H1 (cell line): ENCODE measurements at regions not wholly inside any gene's neighbourhood (a gene's known extent, or its start where the extent isn't known, plus 50 kb on each side); places are given as distances from the start of the nearest gene placed in this dataset.

ENCODE experiments used
- GTF2F1 ChIP-seq: IDR thresholded peaks from 2 replicates; pipeline ENCODE4 v1.6.1; 2012; ENCODE audit warnings: low read depth, low read length, improper control_type of control experiment, borderline replicate concordance
- HDAC2 ChIP-seq, 2 experiments: fragments of 300-600 bp in 1 of 2; sonication (generic) in 1 of 2; IDR thresholded peaks; 2 replicates each; pipeline ENCODE4 v1.6.1; 2011 to 2012; ENCODE audit warnings: low read depth in 2 of 2, low read length in 2 of 2, mild to moderate bottlenecking in 2 of 2, moderate library complexity in 2 of 2, borderline replicate concordance in 1 of 2, inconsistent platforms in 1 of 2
- JUN ChIP-seq: IDR thresholded peaks from 2 replicates; pipeline ENCODE4 v1.6.1; 2011; ENCODE audit warnings: low read depth, mild to moderate bottlenecking, improper control_type of control experiment, low read length
- KDM4A ChIP-seq: IDR thresholded peaks from one replicate; pipeline ENCODE4 v1.7.1; 2012; ENCODE audit warnings: low read depth, mild to moderate bottlenecking, moderate library complexity, low read length, inconsistent platforms; ENCODE audit not compliant: severe bottlenecking
- PHF8 ChIP-seq: fragments of 200-600 bp; sonication (generic); conservative IDR thresholded peaks from 2 replicates; pipeline ENCODE4 v1.7.1; 2012; ENCODE audit warnings: low read depth, mild to moderate bottlenecking, inconsistent platforms, low read length, moderate library complexity
- SIX5 ChIP-seq: IDR thresholded peaks from 2 replicates; pipeline ENCODE4 v1.6.1; 2011; ENCODE audit warnings: mild to moderate bottlenecking, low read depth, low read length
- TF ChIP-seq, protein P1 (sequence below): fragments of 300-600 bp; sonication (generic); IDR thresholded peaks from 2 replicates; pipeline ENCODE4 v1.7.1; 2012; ENCODE audit warnings: low read length, moderate library complexity, mild to moderate bottlenecking, inconsistent platforms; ENCODE audit not compliant: insufficient replicate concordance
- TF ChIP-seq, protein P2 (sequence below): IDR thresholded peaks from 2 replicates; pipeline ENCODE4 v1.6.1; 2011; ENCODE audit warnings: low read depth, mild to moderate bottlenecking, low read length; ENCODE audit not compliant: insufficient read depth

DNA sequence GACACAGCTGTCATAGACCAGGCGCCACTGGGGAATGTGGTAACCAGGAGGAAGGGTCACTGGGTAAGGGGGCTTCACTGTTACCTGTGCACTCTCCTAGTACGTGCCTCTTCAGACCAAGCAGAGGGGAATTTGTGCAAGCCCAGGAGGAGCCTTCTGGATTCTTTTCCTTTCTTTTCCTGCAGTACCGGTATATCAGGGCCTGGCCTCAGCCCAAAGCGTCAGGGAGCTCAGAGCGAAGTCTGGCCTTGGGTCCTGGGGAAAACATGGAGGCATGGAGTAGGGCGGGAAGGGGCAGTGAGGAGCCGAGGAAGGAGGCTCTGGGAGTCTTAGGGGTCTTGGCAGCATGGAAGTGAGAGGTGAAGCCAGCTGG, 133.6 kb upstream of the GDF10 start (continued):
- TF ChIP-seq, protein P1, sequence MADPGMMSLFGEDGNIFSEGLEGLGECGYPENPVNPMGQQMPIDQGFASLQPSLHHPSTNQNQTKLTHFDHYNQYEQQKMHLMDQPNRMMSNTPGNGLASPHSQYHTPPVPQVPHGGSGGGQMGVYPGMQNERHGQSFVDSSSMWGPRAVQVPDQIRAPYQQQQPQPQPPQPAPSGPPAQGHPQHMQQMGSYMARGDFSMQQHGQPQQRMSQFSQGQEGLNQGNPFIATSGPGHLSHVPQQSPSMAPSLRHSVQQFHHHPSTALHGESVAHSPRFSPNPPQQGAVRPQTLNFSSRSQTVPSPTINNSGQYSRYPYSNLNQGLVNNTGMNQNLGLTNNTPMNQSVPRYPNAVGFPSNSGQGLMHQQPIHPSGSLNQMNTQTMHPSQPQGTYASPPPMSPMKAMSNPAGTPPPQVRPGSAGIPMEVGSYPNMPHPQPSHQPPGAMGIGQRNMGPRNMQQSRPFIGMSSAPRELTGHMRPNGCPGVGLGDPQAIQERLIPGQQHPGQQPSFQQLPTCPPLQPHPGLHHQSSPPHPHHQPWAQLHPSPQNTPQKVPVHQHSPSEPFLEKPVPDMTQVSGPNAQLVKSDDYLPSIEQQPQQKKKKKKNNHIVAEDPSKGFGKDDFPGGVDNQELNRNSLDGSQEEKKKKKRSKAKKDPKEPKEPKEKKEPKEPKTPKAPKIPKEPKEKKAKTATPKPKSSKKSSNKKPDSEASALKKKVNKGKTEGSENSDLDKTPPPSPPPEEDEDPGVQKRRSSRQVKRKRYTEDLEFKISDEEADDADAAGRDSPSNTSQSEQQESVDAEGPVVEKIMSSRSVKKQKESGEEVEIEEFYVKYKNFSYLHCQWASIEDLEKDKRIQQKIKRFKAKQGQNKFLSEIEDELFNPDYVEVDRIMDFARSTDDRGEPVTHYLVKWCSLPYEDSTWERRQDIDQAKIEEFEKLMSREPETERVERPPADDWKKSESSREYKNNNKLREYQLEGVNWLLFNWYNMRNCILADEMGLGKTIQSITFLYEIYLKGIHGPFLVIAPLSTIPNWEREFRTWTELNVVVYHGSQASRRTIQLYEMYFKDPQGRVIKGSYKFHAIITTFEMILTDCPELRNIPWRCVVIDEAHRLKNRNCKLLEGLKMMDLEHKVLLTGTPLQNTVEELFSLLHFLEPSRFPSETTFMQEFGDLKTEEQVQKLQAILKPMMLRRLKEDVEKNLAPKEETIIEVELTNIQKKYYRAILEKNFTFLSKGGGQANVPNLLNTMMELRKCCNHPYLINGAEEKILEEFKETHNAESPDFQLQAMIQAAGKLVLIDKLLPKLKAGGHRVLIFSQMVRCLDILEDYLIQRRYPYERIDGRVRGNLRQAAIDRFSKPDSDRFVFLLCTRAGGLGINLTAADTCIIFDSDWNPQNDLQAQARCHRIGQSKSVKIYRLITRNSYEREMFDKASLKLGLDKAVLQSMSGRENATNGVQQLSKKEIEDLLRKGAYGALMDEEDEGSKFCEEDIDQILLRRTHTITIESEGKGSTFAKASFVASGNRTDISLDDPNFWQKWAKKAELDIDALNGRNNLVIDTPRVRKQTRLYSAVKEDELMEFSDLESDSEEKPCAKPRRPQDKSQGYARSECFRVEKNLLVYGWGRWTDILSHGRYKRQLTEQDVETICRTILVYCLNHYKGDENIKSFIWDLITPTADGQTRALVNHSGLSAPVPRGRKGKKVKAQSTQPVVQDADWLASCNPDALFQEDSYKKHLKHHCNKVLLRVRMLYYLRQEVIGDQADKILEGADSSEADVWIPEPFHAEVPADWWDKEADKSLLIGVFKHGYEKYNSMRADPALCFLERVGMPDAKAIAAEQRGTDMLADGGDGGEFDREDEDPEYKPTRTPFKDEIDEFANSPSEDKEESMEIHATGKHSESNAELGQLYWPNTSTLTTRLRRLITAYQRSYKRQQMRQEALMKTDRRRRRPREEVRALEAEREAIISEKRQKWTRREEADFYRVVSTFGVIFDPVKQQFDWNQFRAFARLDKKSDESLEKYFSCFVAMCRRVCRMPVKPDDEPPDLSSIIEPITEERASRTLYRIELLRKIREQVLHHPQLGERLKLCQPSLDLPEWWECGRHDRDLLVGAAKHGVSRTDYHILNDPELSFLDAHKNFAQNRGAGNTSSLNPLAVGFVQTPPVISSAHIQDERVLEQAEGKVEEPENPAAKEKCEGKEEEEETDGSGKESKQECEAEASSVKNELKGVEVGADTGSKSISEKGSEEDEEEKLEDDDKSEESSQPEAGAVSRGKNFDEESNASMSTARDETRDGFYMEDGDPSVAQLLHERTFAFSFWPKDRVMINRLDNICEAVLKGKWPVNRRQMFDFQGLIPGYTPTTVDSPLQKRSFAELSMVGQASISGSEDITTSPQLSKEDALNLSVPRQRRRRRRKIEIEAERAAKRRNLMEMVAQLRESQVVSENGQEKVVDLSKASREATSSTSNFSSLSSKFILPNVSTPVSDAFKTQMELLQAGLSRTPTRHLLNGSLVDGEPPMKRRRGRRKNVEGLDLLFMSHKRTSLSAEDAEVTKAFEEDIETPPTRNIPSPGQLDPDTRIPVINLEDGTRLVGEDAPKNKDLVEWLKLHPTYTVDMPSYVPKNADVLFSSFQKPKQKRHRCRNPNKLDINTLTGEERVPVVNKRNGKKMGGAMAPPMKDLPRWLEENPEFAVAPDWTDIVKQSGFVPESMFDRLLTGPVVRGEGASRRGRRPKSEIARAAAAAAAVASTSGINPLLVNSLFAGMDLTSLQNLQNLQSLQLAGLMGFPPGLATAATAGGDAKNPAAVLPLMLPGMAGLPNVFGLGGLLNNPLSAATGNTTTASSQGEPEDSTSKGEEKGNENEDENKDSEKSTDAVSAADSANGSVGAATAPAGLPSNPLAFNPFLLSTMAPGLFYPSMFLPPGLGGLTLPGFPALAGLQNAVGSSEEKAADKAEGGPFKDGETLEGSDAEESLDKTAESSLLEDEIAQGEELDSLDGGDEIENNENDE = no peak
- TF ChIP-seq, protein P2, sequence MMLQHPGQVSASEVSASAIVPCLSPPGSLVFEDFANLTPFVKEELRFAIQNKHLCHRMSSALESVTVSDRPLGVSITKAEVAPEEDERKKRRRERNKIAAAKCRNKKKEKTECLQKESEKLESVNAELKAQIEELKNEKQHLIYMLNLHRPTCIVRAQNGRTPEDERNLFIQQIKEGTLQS = no peak
- TF ChIP-seq JUN (no peak), SIX5 (no peak), HDAC2 (IDR thresholded peaks at IDR 0.05; ENCODE audit: borderline replicate concordance in 1 of 2, low read depth in 2 of 2, low read length in 2 of 2) (no peak), GTF2F1 (no peak), KDM4A (no peak), PHF8 (no peak)
